ENCODE measurements at regions not wholly inside any gene's neighbourhood (a gene's known extent, or its start where the extent isn't known, plus 50 kb on each side); places are given as distances from the start of the nearest gene placed in this dataset.

DNA sequence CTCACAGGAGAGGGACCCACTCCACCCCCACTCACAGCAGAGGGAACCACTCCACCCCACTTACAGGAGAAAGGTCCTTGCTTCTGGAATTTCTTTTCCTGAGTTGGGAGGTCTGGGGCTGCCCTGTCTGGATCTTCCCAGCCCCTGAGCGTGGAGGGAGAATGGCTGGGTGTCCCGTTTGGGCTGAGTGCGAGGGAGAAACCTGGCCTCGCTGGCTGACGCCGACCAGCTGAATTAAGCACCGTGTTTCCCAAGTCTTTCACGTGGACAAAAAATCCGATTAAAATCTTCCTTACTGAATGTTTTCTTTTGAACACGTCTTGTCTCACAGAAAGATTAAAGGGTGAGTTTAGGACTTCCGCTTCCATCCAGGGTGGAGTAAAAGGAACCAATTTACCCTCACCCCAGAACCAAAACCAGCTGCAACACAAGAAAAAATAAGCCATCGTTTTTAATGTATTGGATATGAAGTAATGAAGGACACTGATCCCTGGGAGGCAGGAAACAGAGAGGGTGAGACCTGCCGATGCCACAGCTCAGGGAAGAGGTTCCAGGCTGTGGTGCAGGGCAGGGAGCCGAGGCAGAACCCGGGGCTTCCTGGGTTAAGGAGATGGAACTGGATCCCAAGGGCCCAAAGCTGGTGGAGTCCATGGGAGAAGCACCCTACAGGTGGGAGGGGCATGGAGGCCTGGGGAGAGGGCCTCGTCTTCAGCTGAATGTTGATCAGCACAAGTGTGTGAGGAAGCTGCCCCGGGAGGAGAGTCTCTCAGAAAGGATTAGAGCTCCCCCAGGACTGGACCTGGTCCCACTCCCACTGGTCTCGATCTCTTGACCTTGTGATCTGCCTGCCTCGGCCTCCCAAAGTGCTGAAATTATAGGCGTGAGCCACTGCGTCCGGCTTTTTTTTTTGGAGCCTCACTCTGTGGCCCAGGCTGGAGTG, 60.3 kb downstream of the RTP5 start:
- DNase-seq (ENCODE audit: low read depth): no peak
- Histone ChIP-seq H3K36me3 (ENCODE audit: control insufficient read depth, insufficient read depth, low read length) (no peaks in the 10 kb centered on the region), H3K27me3 (ENCODE audit: control insufficient read depth, insufficient read depth, low read length) (peaks cover 18% of the 10 kb centered on the region), H3K4me3 (ENCODE audit: low read depth, low read length) (no peak overlapping the region)
- TF ChIP-seq, protein P1, sequence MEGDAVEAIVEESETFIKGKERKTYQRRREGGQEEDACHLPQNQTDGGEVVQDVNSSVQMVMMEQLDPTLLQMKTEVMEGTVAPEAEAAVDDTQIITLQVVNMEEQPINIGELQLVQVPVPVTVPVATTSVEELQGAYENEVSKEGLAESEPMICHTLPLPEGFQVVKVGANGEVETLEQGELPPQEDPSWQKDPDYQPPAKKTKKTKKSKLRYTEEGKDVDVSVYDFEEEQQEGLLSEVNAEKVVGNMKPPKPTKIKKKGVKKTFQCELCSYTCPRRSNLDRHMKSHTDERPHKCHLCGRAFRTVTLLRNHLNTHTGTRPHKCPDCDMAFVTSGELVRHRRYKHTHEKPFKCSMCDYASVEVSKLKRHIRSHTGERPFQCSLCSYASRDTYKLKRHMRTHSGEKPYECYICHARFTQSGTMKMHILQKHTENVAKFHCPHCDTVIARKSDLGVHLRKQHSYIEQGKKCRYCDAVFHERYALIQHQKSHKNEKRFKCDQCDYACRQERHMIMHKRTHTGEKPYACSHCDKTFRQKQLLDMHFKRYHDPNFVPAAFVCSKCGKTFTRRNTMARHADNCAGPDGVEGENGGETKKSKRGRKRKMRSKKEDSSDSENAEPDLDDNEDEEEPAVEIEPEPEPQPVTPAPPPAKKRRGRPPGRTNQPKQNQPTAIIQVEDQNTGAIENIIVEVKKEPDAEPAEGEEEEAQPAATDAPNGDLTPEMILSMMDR (IDR thresholded peaks at IDR 0.05; ENCODE audit: insufficient read depth, low read length, poor library complexity, severe bottlenecking): no peak

GRCh38 chr2:241931084-241931975, 61.8 kb downstream of the RTP5 start:
- TF ChIP-seq, protein P1 (IDR thresholded peaks at IDR 0.05; ENCODE audit: insufficient read depth, low read length, poor library complexity, severe bottlenecking): no peak
- Histone ChIP-seq H3K4me3 (ENCODE audit: low read depth, low read length) (no peak overlapping the region), H3K27me3 (ENCODE audit: control insufficient read depth, insufficient read depth, low read length) (peaks cover 5% of the 10 kb centered on the region), H3K36me3 (ENCODE audit: control insufficient read depth, insufficient read depth, low read length) (no peaks in the 10 kb centered on the region)
- DNase-seq (ENCODE audit: low read depth): no peak

DNA sequence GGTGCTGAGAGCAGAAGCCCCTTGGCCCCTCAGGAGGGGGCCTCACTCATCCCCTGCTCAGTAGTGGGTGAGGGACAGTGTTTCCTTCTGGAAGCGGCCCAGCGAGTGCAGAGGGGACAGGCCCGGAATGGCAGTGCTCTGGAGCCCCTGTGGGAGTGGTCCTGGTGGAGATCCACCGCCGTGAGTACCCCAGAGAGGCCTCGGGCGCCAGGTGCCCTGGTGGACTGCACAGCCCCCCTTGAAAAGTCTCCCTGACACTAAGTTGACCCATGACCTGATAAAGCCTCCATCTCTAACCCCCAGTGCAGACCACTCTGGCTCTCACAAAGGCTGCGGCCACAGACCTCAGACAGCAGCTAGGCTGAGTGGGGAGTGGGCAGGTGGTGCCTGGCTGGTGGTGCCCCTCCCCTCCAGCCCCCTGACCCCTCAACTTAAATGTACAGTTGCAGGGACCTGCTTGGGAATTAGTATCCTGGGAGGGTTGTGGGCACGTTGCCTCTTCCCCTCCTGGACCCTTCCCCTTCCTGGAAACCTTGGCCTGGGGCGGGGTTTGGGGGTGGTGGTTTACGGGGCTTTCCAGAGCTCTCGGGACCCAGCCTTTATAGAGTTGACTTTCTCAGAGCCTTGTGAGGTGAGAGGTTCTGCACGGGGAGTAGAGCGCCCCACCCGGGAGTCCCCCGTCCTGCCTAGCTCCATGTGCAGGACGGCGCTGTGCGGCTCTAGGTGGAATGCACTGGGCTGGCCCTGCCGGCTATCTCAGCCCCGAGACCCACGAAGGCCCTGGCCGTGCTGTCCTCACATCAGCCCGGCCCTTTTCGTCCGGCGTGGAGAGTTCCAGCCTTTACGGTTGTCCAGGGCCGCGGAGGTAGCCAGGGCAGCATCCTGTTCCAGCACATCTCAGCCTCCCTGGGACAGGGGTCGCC, 62.7 kb downstream of the RTP5 start:
- no peak overlapping the region for H3K4me3 ChIP-seq (ENCODE audit: low read depth, low read length)
- no peak for DNase-seq (ENCODE audit: low read depth)
- TF ChIP-seq, protein P1 (IDR thresholded peaks at IDR 0.05; ENCODE audit: insufficient read depth, low read length, poor library complexity, severe bottlenecking): no peak
- H3K27me3 ChIP-seq (ENCODE audit: control insufficient read depth, insufficient read depth, low read length): no peaks in the 10 kb centered on the region
- H3K36me3 ChIP-seq (ENCODE audit: control insufficient read depth, insufficient read depth, low read length): no peaks in the 10 kb centered on the region

- DNase-seq (ENCODE audit: low read depth): no peak
- no peaks in the 10 kb centered on the region for H3K27me3 ChIP-seq (ENCODE audit: control insufficient read depth, insufficient read depth, low read length)
- no peak overlapping the region for H3K4me3 ChIP-seq (ENCODE audit: low read depth, low read length)
- TF ChIP-seq, protein P1 (IDR thresholded peaks at IDR 0.05; ENCODE audit: insufficient read depth, low read length, poor library complexity, severe bottlenecking): no peak
- no peaks in the 10 kb centered on the region for H3K36me3 ChIP-seq (ENCODE audit: control insufficient read depth, insufficient read depth, low read length)
Observed at GRCh38 chr2:241932899-241933178, 63.3 kb downstream of the RTP5 start.

GRCh38 chr2:241933179-241933911, 63.8 kb downstream of the RTP5 start:
- DNase-seq (ENCODE audit: low read depth): no peak
- Histone ChIP-seq H3K36me3 (ENCODE audit: control insufficient read depth, insufficient read depth, low read length) (no peaks in the 10 kb centered on the region), H3K4me3 (ENCODE audit: low read depth, low read length) (no peak overlapping the region), H3K27me3 (ENCODE audit: control insufficient read depth, insufficient read depth, low read length) (no peaks in the 10 kb centered on the region)
- TF ChIP-seq, protein P1 (IDR thresholded peaks at IDR 0.05; ENCODE audit: insufficient read depth, low read length, poor library complexity, severe bottlenecking): no peak
